ENCODE measurements at regions not wholly inside any gene's neighbourhood (a gene's known extent, or its start where the extent isn't known, plus 50 kb on each side); places are given as distances from the start of the nearest gene placed in this dataset.

- Histone ChIP-seq H3K4me3 (ENCODE audit: low read length in 3 of 3) (no peak overlapping the region), H3K36me3 (ENCODE audit: control insufficient read depth in 2 of 3, insufficient read depth in 3 of 3, low read length in 3 of 3) (no peaks in the 10 kb centered on the region), H3K27ac (ENCODE audit: low read depth in 2 of 2, low read length in 2 of 2) (no peak overlapping the region), H3K4me1 (ENCODE audit: control insufficient read depth in 2 of 3, insufficient read depth in 2 of 3, low read depth in 1 of 3, low read length in 3 of 3) (no peaks in the 10 kb centered on the region), H3K9me3 (ENCODE audit: control insufficient read depth in 2 of 3, insufficient read depth in 1 of 3, low read length in 3 of 3) (no peaks in the 10 kb centered on the region), H3K9ac (ENCODE audit: low read length in 3 of 3) (no peak overlapping the region), H3K27me3 (ENCODE audit: control insufficient read depth, insufficient read depth, low read length) (no peaks in the 10 kb centered on the region)
- no peak for TF ChIP-seq CTCF (IDR thresholded peaks at IDR 0.05; ENCODE audit: borderline replicate concordance, extremely low read depth, insufficient read depth)
- no peak for DNase-seq
- no peak for FAIRE-seq
- intact Hi-C loops (cut with DNase I) = no loop called here
Observed at GRCh38 chr2:213224366-213224765, 59.9 kb upstream of the SPAG16 start.

- no peak overlapping the region for H3K9ac ChIP-seq (ENCODE audit: low read length in 3 of 3)
- H3K27me3 ChIP-seq (ENCODE audit: control insufficient read depth, insufficient read depth, low read length) = no peaks in the 10 kb centered on the region
- intact Hi-C loops (cut with DNase I) = no loop called here
- H3K27ac ChIP-seq (ENCODE audit: low read depth in 2 of 2, low read length in 2 of 2) = no peak overlapping the region
- H3K36me3 ChIP-seq (ENCODE audit: control insufficient read depth in 2 of 3, insufficient read depth in 3 of 3, low read length in 3 of 3) = no peaks in the 10 kb centered on the region
- no peak overlapping the region for H3K4me3 ChIP-seq (ENCODE audit: low read length in 3 of 3)
- DNase-seq = no peak
- no peak for FAIRE-seq
- H3K9me3 ChIP-seq (ENCODE audit: control insufficient read depth in 2 of 3, insufficient read depth in 1 of 3, low read length in 3 of 3) = no peaks in the 10 kb centered on the region
- no peak for TF ChIP-seq CTCF (IDR thresholded peaks at IDR 0.05; ENCODE audit: borderline replicate concordance, extremely low read depth, insufficient read depth)
- no peaks in the 10 kb centered on the region for H3K4me1 ChIP-seq (ENCODE audit: control insufficient read depth in 2 of 3, insufficient read depth in 2 of 3, low read depth in 1 of 3, low read length in 3 of 3)
Observed at GRCh38 chr2:213225866-213226265, 58.4 kb upstream of the SPAG16 start.

- Histone ChIP-seq H3K4me3 (ENCODE audit: low read length in 3 of 3) (no peak overlapping the region), H3K9ac (ENCODE audit: low read length in 3 of 3) (no peak overlapping the region), H3K27ac (ENCODE audit: low read depth in 2 of 2, low read length in 2 of 2) (no peak overlapping the region), H3K36me3 (ENCODE audit: control insufficient read depth in 2 of 3, insufficient read depth in 3 of 3, low read length in 3 of 3) (no peaks in the 10 kb centered on the region), H3K27me3 (ENCODE audit: control insufficient read depth, insufficient read depth, low read length) (no peaks in the 10 kb centered on the region), H3K9me3 (ENCODE audit: control insufficient read depth in 2 of 3, insufficient read depth in 1 of 3, low read length in 3 of 3) (no peaks in the 10 kb centered on the region), H3K4me1 (ENCODE audit: control insufficient read depth in 2 of 3, insufficient read depth in 2 of 3, low read depth in 1 of 3, low read length in 3 of 3) (no peaks in the 10 kb centered on the region)
- DNase-seq (no peak), FAIRE-seq (no peak)
- intact Hi-C loops (cut with DNase I) = no loop called here
- TF ChIP-seq CTCF (IDR thresholded peaks at IDR 0.05; ENCODE audit: borderline replicate concordance, extremely low read depth, insufficient read depth) = no peak
Observed at GRCh38 chr2:213227458-213227857, 56.8 kb upstream of the SPAG16 start.

- no peak for TF ChIP-seq CTCF (IDR thresholded peaks at IDR 0.05; ENCODE audit: borderline replicate concordance, extremely low read depth, insufficient read depth)
- Histone ChIP-seq H3K27ac (ENCODE audit: low read depth in 2 of 2, low read length in 2 of 2) (no peak overlapping the region), H3K4me3 (ENCODE audit: low read length in 3 of 3) (no peak overlapping the region), H3K36me3 (ENCODE audit: control insufficient read depth in 2 of 3, insufficient read depth in 3 of 3, low read length in 3 of 3) (no peaks in the 10 kb centered on the region), H3K27me3 (ENCODE audit: control insufficient read depth, insufficient read depth, low read length) (no peaks in the 10 kb centered on the region), H3K9ac (ENCODE audit: low read length in 3 of 3) (no peak overlapping the region), H3K4me1 (ENCODE audit: control insufficient read depth in 2 of 3, insufficient read depth in 2 of 3, low read depth in 1 of 3, low read length in 3 of 3) (no peaks in the 10 kb centered on the region), H3K9me3 (ENCODE audit: control insufficient read depth in 2 of 3, insufficient read depth in 1 of 3, low read length in 3 of 3) (no peaks in the 10 kb centered on the region)
- no peak for DNase-seq
- intact Hi-C loops (cut with DNase I) = no loop called here
- FAIRE-seq = no peak
Observed at GRCh38 chr2:213228638-213229037, 55.6 kb upstream of the SPAG16 start.

Measured in kidney (tissue), 13 donors.